GM23338 (cell line): ENCODE measurements at regions not wholly inside any gene's neighbourhood (a gene's known extent, or its start where the extent isn't known, plus 50 kb on each side); places are given as distances from the start of the nearest gene placed in this dataset.

Experiments
- CREB1 ChIP-seq: fragments of 250-450 bp; sonication (Bioruptor Pico); IDR thresholded peaks from 2 replicates; pipeline ENCODE4 v1.5.0; 2020; ENCODE audit warnings: low read depth, mild to moderate bottlenecking, moderate library complexity
- EZH2phosphoT487 ChIP-seq: fragments of 200-600 bp; sonication (generic); IDR thresholded peaks from one replicate; pipeline ENCODE4 v1.8.1; 2018; ENCODE audit warnings: antibody characterized with exemption; ENCODE audit not compliant: unreplicated experiment
- ZNF114 ChIP-seq: fragments of 250-450 bp; sonication (Bioruptor Pico); IDR thresholded peaks from 2 replicates; pipeline ENCODE4 v1.5.0; 2020; ENCODE audit warnings: mild to moderate bottlenecking, moderate library complexity
- TF ChIP-seq, protein P1 (sequence below): IDR thresholded peaks from one replicate; pipeline ENCODE4 v1.6.1; 2018; ENCODE audit warnings: antibody characterized with exemption; ENCODE audit not compliant: unreplicated experiment
- TF ChIP-seq, protein P2 (sequence below), 2 experiments: fragments of 200-600 bp in 1 of 2; sonication (generic) in 1 of 2; conservative IDR thresholded peaks; 2 replicates each; pipeline versions ENCODE4 v1.5.1 to v1.6.1; 2016 to 2017; ENCODE audit warnings: antibody characterized with exemption in 2 of 2, low read depth in 2 of 2, mild to moderate bottlenecking in 2 of 2, moderate library complexity in 1 of 2

DNA sequence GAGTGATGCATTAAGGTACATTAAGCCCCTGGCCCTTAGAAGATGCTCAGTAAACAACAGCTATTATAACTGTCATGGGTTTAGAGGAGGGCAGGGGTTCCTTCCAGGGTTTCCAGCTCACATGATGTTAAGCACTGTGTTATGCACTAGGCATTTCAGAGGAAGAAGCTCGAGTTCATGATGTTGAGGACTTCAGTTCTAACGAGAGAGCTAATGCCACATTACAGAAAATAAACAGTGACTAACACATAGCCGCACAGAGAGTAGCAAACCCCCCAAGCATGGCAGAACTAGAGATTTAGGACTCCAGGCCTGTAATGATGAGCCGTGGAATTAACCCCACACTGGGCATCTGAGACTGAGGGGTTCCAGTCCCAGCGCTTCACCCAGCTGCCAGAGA is 105.2 kb downstream of the UNC5CL start:
- TF ChIP-seq, protein P1, sequence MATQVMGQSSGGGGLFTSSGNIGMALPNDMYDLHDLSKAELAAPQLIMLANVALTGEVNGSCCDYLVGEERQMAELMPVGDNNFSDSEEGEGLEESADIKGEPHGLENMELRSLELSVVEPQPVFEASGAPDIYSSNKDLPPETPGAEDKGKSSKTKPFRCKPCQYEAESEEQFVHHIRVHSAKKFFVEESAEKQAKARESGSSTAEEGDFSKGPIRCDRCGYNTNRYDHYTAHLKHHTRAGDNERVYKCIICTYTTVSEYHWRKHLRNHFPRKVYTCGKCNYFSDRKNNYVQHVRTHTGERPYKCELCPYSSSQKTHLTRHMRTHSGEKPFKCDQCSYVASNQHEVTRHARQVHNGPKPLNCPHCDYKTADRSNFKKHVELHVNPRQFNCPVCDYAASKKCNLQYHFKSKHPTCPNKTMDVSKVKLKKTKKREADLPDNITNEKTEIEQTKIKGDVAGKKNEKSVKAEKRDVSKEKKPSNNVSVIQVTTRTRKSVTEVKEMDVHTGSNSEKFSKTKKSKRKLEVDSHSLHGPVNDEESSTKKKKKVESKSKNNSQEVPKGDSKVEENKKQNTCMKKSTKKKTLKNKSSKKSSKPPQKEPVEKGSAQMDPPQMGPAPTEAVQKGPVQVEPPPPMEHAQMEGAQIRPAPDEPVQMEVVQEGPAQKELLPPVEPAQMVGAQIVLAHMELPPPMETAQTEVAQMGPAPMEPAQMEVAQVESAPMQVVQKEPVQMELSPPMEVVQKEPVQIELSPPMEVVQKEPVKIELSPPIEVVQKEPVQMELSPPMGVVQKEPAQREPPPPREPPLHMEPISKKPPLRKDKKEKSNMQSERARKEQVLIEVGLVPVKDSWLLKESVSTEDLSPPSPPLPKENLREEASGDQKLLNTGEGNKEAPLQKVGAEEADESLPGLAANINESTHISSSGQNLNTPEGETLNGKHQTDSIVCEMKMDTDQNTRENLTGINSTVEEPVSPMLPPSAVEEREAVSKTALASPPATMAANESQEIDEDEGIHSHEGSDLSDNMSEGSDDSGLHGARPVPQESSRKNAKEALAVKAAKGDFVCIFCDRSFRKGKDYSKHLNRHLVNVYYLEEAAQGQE = no peak
- no peak for TF ChIP-seq CREB1 (CRISPR knock-in tag)
- TF ChIP-seq, protein P2, sequence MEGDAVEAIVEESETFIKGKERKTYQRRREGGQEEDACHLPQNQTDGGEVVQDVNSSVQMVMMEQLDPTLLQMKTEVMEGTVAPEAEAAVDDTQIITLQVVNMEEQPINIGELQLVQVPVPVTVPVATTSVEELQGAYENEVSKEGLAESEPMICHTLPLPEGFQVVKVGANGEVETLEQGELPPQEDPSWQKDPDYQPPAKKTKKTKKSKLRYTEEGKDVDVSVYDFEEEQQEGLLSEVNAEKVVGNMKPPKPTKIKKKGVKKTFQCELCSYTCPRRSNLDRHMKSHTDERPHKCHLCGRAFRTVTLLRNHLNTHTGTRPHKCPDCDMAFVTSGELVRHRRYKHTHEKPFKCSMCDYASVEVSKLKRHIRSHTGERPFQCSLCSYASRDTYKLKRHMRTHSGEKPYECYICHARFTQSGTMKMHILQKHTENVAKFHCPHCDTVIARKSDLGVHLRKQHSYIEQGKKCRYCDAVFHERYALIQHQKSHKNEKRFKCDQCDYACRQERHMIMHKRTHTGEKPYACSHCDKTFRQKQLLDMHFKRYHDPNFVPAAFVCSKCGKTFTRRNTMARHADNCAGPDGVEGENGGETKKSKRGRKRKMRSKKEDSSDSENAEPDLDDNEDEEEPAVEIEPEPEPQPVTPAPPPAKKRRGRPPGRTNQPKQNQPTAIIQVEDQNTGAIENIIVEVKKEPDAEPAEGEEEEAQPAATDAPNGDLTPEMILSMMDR (conservative IDR thresholded peaks at IDR 0.05; ENCODE audit: low read depth in 2 of 2) = no peak
- TF ChIP-seq ZNF114 = no peak
- no peak for TF ChIP-seq EZH2phosphoT487
